ENCODE measurements at regions not wholly inside any gene's neighbourhood (a gene's known extent, or its start where the extent isn't known, plus 50 kb on each side); places are given as distances from the start of the nearest gene placed in this dataset.

DNA sequence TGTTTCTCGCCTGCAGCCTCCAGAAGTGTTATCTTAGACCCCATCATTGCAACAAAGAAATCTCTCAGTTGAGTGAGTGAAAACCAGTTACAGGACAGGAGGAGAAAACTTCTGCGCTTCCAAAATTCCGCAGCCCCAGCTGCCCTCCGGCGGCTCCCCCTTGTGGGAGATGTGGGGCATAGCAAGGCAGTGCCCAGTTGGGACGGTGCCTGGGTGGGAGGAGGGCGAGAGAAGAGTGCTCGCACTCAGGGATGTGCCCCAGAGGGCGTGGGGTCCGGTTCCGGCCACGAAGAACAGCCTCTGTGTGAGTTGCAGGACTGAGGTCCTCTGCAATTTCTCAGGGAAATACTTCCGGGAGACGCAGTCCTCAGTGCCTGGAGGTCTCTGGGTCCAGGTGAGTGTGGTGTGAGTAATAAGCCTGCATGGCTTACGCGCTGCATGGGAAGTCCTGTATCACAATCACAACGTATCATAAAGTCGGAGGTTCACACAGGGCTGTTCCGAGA lies 87.0 kb upstream of the BLID start:
- TF ChIP-seq POLR2A (IDR thresholded peaks at IDR 0.05): no peak
- TF ChIP-seq, protein P1, sequence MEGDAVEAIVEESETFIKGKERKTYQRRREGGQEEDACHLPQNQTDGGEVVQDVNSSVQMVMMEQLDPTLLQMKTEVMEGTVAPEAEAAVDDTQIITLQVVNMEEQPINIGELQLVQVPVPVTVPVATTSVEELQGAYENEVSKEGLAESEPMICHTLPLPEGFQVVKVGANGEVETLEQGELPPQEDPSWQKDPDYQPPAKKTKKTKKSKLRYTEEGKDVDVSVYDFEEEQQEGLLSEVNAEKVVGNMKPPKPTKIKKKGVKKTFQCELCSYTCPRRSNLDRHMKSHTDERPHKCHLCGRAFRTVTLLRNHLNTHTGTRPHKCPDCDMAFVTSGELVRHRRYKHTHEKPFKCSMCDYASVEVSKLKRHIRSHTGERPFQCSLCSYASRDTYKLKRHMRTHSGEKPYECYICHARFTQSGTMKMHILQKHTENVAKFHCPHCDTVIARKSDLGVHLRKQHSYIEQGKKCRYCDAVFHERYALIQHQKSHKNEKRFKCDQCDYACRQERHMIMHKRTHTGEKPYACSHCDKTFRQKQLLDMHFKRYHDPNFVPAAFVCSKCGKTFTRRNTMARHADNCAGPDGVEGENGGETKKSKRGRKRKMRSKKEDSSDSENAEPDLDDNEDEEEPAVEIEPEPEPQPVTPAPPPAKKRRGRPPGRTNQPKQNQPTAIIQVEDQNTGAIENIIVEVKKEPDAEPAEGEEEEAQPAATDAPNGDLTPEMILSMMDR (IDR thresholded peaks at IDR 0.05): peak in 1 of 3 donors; percentile 73
